GM18868 (cell line): ENCODE measurements at regions not wholly inside any gene's neighbourhood (a gene's known extent, or its start where the extent isn't known, plus 50 kb on each side); places are given as distances from the start of the nearest gene placed in this dataset.

Experiments used
- ATAC-seq: cut with Tn5 transposase; IDR thresholded peaks from one replicate; pipeline ENCODE4 v1.9.1; 2021; ENCODE audit warnings: mild to moderate bottlenecking, moderate library complexity; ENCODE audit not compliant: unreplicated experiment

DNA sequence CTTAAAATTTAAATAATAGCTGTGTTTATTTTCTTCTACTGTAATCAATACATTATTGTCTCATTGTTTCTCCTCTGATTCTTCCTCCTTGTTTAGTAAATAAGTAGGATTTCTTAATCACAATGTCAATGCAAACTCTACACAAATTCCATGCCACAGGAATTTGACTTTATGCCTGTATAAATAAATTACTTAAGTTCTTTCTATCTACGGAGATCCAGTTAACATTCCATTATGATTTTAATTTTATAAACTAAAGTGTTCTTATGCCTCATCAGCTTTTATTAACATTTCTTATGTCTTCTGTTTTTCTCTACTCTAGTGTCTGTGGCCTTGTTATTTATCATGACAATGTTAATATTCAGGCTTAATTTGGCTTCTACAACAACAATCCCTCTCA is 1169.2 kb downstream of the GRIK2 start:
- no peak for ATAC-seq

DNA sequence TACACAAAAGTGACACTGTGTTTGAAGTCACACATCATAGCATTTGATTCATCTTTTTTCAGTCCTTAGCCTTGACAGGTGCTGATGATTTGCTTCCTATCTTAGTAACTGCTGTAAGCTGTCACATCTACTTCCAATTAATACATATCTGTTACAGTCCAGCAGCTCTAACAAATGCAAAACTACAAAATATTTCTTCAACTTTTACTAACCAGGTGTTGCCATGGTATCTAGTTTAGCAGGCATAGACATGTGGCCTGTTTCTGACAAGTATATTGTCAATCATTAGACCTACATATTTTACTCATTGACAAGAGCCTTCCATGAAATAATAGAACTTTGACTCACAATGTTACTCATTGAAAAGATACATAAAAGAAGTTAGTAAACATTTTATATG is 1159.7 kb downstream of the GRIK2 start:
- no peak for ATAC-seq

DNA sequence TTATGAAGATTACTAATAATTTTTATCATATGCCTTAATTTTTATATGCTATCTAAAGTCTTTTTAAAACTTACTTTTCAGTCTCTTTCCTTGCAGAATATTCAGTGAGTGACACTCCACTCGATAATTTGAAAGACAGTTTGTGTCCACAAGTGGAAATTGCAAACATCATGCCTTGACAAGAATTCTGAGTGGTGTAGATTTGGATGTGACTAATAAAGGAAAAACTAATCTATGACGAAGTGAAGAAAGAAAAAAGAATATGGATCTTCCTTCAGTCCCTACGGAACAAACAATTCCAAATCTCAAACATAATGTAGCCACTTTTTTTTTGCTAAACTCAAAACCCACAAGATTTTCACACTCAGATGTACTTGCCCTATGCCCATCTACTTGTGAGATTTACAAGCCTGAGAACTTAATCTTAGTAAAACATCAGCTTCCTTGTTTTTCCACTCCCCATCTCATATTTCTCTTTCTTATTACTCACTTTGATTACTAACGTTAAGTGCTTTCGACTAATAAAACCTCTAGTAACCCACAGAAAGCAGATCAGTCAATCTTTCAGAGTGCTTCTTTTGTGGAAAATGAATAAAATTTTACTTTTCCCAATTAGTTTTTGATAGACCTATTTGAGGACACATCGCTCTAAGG is 1155.8 kb downstream of the GRIK2 start:
- ATAC-seq: no peak

DNA sequence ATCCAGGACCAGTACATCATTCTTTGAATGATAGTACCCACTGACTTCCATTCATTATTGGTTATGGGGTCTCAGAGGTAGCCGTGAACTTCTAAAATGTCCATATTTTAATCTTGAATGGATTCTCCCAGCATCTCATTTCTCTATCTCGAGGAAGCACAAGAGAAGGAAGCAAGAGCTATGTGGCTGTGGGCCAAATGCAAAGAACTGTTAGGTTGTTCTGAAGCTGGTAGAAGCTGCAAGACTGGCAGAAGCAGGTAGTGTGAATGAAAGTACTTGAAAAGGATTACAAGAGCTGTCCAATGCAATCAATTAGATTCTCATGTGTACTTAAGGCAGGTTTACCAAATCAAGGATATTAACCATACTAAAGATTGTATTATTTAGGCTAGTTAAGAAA is 1131.8 kb downstream of the GRIK2 start:
- no peak for ATAC-seq

DNA sequence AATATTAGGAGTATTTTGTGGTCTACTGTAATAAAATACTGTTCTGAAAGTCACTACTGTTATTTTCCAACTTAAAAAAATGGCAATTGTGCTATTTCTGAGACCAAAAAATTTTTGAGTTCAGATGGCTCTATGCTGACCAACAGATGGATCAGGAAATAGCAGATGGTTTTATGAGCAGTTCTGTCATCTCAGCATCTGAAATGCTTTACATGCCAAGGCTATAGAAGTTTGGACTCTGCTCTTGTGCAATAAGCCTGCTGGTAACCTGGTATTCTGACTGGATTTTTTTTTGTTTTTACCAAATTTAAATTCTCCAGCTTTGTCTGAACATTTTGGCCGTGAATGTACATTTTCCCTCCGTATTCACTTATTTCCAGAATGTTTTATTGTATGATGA is 1127.5 kb downstream of the GRIK2 start:
- ATAC-seq: no peak

DNA sequence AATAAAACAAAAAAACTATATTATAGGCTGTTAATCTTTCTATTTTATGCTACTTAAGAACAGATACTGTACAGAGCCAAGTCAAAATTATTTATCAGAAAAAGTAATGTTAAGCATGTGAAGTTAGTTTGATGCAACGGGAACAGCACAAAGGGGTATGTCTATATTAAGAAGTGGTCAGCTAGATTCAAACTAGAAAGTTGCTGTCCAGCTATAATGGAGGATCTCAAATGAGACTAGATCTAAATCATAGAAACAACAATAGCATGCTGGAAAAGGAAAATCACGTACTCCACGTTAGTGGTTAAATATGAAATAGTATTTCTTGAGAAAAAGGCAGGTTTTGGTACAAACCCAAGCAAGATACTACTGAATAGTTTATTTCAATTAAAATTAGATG is 1124.0 kb downstream of the GRIK2 start:
- ATAC-seq: no peak

DNA sequence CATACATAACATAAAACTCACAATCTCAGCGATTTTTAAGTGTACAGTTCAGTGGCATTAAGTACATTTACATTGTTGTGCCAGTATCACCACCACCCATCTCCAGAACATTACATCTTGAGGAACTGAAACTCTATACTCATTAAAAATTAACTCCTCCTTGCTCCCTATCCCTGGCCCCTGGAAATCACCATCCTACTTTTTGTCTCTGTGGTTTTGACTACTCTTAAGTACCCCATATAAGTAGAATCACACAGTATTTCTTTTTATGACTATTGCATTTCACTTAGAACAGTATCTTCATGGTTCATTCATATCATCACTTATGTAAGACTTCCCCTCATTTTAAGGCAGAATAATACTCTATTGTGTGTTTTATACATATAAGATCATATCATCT is 1108.1 kb downstream of the GRIK2 start:
- peak; percentile 64 for ATAC-seq

DNA sequence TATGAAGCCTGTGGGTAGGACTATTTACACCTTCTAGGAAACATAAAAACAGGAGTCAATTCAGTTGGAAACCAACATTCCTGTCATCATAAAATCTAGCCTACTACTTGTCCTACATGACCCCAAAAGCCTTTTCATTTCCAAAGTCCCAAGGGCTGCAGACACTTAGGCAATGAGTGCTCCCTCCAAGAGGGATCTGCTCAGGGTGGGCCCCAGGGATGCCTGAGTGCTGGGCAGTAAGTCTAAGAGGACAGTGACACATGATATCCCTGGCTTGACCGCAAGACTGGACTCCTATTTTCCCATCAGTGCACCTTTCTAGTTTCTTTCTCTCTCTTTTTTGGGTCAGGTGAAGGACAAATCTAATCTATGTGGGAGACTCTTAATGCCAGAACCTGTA is 1101.3 kb downstream of the GRIK2 start:
- ATAC-seq: no peak

DNA sequence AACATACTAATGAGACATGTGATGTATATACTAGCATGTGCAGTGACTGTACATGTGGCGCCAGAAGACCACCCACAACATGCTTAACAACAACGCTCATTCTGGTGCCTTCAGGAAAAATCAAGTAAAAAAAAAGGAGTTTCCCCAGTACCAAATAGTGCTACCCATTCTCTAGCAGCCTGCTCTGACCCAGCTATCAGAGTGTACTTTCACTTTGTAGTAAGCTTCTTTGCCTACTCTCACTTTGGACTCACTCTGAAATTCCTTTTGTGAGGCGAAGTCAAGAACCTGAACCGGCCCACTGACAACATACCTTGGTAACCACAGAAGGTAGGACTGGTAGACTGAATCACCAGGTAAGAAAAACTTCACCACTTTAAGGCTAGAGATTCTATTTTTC is 1100.0 kb downstream of the GRIK2 start:
- ATAC-seq: no peak

DNA sequence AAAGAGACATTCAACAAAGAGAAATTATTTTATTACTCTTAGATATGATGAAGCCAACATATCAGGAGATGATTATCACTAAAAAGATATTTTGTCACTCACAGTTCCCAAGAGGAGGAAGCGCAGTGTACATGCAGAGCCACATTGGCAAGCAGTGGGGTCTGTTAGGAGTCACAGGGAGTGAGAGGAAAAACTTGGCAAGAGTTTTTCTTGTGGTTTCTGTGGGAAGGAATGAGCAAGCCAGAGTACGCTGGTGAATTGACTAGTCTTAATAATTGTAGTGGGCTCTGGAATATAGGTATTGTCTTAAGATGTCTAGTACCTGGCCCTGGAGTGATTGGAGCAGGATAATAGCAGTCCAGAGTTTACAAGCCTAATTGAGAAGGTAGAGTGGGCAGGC is 1095.2 kb downstream of the GRIK2 start:
- no peak for ATAC-seq

DNA sequence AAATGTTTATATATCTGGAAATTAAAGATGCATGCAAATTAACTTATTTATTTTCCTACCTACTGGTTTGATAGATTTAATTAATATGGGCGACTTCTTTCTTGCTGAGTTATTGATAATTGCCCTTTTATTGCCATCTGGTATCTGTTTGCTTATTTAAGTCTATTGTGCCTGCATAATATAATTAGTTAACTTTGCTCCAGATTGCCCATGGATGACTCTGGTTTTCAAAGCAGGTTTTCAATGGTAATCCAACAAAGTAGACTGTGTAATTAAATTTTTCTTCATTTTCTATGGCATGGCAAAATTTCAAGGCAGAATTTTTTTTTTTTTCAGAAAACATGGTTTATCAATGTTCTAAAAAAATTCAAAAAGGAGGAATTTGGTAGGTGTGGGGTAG is 1092.0 kb downstream of the GRIK2 start:
- ATAC-seq: no peak

DNA sequence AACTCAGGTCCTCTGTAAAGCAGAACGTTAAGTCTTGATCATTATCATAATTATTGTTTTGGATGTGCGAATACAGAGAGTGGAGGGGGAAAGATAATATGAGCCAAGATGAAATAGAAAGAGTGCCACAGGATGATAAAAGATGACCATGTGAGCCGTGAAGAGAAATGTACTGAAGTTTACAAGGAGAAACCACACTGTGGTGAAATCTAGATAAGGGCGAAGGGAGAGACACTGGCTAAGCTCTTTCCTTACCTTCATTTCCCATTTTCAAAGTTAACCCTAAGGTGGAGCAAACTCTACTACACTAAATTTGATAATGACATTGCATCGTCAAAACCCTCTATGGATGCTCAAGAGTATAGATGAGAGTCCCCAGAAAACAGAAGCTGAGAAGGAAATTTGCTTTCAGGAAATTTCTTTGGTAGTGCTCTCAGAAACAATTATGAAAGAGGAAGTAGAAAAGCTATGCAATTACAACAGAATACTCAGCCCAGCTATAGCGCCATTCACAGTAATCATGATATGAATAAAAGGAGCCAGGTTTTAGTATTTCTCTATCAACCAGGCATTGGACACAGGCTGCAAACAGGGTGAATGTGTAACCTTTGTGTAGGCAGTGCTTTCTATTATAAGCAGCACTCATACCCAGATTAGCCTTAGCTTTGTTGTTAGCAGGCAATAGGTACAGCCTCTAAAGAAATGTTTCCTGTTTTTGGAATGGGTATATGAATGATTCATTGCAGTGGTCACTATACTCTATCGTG is 1080.7 kb downstream of the GRIK2 start:
- peak; percentile 56 for ATAC-seq

DNA sequence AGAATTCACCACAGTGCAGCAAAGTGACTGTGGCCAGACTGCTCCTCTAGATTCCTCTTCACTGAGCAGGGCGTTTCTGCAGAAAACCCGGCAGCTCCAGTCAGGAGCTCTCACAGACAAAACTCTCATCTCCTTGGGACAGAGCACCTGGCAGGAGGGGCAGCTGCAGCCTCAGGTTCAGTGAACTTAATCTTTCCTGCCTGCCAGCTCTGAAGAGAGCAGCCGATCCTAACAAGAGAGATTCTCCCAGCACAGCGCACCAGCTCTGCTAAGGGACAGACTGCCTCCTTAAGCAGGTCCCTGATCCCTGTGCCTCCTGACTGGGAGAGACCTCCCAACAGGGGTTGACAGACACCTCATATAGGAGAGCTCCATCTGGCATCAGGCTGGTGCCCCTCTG is 1065.5 kb downstream of the GRIK2 start:
- no peak for ATAC-seq

DNA sequence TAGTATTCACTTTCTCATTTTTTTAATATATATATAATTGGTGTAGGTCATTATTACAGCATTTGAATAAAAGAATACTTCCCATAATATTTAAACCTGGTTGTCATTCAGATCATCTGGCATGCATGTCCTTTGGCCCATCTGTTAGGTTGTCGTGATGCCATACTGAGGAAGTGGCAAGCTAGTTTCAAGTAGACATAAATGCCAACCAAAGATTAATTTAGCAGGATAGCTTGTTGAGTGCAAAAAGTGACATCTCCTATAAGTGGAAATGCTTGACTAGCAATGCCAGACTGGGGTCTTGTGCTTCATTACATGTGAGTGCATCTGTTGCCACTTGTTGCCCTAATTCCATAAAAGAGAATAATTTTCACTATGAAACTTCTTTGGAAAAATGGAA is 1044.7 kb downstream of the GRIK2 start:
- ATAC-seq: no peak

DNA sequence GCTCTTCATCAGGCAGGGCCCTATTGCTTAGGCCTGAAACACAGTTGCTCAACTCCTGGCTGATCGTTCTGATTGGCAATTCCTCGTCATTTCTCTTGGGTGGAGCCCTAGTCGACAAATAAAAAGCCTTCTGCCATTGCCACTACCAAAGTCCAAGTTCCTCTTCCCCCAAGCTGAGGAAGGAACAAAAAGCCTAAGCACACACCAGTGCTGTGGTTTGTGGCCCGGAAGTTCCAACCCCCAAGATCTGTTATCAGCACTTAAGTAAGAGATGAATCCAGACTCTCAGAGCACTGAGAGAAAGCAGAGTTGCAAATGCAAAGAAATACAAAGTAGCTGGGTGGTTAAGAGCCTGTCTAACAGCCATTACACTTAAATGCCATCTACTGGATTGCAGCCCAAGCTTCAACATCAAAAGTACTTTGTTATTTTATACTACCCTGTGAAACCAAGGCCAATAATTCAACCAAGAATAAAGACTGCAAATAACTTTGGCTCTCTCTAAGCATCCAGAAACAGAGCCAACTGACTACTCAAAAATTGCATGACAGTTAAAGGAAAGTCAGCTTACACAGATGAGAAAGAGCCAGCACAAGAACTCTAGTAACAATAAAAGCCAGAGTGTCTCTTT is 1024.0 kb downstream of the GRIK2 start:
- no peak for ATAC-seq

DNA sequence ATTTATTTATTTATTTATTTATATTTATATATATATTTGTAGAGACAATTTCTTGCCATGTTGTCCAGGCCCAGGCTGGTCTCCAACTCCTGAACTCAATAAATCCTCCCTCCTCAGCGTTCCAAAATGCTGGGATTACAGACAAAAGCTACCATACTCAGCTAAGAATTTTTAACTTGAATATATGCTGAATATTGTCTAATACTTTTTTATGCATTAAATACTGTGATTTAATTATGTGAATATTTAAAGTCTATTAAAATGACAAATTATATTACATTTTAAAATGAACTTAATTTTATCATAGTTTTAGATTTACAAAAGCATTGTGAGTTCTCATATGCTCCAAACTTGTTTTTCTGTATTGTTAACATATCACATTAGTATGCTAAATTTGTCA is 1022.4 kb downstream of the GRIK2 start:
- ATAC-seq: no peak

DNA sequence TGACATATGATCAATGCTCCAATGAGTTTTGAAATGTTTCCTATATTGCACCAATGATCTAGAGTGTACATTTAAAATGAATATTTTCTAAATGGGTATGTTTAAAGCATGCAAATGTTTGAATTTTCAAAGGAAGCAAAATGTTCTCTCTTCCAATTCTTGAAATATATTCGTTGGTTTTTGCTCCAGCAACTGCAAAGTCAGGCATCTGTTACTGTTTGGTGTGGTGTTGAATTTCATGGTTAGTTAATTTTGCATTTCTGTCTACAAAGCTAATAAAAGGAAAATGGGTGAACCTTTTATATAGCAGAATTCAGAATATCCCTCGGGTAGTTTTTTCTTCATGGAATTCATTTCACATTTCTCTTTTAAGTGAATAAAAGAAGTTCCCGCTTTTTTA is 1018.3 kb downstream of the GRIK2 start:
- ATAC-seq: no peak

DNA sequence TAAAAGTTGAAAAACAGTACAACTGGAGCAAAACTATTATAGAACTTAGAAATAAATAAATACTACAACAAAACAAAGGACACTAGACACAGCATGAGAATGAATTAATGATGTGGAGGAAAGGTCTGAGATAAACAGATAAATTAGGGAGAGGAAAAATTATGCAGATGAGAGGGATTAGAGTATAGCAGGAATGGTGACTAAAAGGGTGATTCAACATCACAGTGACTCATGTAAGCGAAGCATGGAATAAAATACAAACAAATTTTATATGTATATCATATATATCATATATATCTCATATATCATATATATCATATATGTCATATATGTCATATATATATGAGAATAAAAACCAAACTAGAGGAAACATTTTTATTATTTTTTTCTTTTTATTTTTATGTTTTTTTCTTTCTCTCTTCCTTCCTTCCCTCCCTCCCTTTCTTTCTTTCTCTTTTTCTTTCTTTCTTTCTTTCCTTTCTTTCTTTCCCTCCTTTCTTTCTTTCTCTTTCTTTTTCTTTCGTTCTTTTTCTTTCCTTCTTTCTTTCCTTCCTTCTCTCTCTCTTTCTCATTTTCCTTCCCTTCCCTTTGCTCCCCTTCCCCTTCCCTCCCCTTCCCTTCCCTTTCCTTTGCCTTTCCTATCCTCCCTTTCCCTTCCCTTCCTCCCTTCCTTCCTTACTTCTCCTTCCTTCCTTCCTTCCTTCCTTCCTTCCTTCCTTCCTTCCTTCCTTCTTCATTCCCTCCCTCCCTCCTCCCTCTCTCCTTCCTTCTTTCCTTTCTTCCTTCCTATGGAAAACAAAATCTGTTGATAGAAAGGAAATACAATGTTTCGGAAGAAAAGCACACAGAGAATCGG is 1014.6 kb downstream of the GRIK2 start:
- no peak for ATAC-seq

DNA sequence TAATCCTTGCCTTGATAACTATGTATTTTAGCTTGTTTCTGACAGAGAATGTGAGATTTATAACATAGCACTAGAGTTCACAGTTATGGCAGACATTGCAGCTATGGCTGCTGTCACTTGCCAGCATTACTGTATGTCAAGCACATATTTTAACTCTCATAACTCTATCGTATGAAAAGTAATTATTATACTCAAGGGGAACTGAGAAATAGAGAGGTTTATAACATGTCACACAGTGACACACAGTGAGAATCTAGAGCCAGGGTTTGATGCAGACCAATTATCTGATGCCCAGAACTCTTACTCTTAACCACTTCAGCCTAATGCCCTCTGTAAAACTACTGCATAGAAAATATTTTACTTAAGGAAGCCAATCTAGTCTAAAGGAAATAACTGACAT is 1012.4 kb downstream of the GRIK2 start:
- no peak for ATAC-seq

DNA sequence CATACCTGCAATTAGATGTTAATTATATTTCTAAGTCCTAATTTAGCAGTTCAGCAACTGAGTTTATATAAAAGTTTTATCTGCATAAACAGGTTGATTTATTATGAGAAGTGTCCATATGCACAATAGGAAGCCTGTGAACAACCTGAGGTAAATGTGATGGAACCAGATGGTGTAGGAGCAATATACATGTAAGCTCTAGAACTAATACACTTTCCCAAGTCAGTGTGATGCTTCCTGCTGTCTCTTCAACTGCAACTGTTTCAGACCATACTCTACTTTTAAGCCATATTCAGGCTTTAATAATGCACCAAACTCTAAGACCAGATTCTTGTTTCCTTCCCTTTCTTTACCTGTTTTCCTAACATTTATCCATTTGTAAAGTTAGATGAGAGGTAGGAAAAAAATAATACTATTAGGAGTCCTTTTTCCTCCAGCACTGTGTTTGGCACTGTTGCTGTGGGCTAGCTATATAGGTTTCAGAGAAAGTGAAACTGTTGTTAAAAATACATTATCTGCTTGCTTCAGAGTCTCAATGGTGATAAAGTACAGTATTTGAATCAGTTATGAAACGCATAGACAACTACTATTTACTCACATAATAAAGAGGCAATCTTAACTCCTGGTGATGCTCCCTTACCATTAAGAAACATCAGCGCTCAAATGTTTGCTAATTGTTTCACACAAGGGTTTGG is 1009.3 kb downstream of the GRIK2 start:
- peak; percentile 59 for ATAC-seq
